ENCODE measurements at regions not wholly inside any gene's neighbourhood (a gene's known extent, or its start where the extent isn't known, plus 50 kb on each side); places are given as distances from the start of the nearest gene placed in this dataset.

- Histone ChIP-seq H2AFZ (ENCODE audit: low read length) (no peak overlapping the region), H4K20me1 (ENCODE audit: insufficient read depth, low read length) (no peaks in the 10 kb centered on the region), H3K79me2 (ENCODE audit: insufficient read depth, low read length) (no peaks in the 10 kb centered on the region), H3K9me3 (ENCODE audit: low read length) (no peaks in the 10 kb centered on the region), H3K4me3 (ENCODE audit: low read depth, low read length, poor library complexity, severe bottlenecking) (no peak overlapping the region), H3F3A (ENCODE audit: insufficient read depth, low read length) (no peaks in the 10 kb centered on the region), H3K9me2 (ENCODE audit: low read depth, low read length) (no peaks in the 10 kb centered on the region), H3K27me3 (ENCODE audit: insufficient read depth, low read length) (no peaks in the 10 kb centered on the region), H3K36me3 (ENCODE audit: insufficient read depth, low read length) (no peaks in the 10 kb centered on the region), H3K9ac (ENCODE audit: low read length) (no peak overlapping the region), H3K4me1 (ENCODE audit: insufficient read depth, low read length, severe bottlenecking) (no peaks in the 10 kb centered on the region), H3K27ac (ENCODE audit: low read depth, low read length, poor library complexity, severe bottlenecking) (no peak overlapping the region), H3K4me2 (ENCODE audit: low read length) (no peak overlapping the region)
- no peak for TF ChIP-seq EZH2 (IDR thresholded peaks at IDR 0.05; ENCODE audit: borderline replicate concordance, low read length)
- TF ChIP-seq CTCF (IDR thresholded peaks at IDR 0.05; ENCODE audit: low read length): no peak
Measured at GRCh38 chr2:19457809-19458208, 99.4 kb upstream of the OSR1 start.

- Histone ChIP-seq H4K20me1 (ENCODE audit: insufficient read depth, low read length) (no peaks in the 10 kb centered on the region), H3K4me2 (ENCODE audit: low read length) (no peak overlapping the region), H3K27ac (ENCODE audit: low read depth, low read length, poor library complexity, severe bottlenecking) (no peak overlapping the region), H3K36me3 (ENCODE audit: insufficient read depth, low read length) (no peaks in the 10 kb centered on the region), H3K79me2 (ENCODE audit: insufficient read depth, low read length) (no peaks in the 10 kb centered on the region), H3K9me2 (ENCODE audit: low read depth, low read length) (no peaks in the 10 kb centered on the region), H3K27me3 (ENCODE audit: insufficient read depth, low read length) (no peaks in the 10 kb centered on the region), H3K9me3 (ENCODE audit: low read length) (no peaks in the 10 kb centered on the region), H3K4me1 (ENCODE audit: insufficient read depth, low read length, severe bottlenecking) (no peaks in the 10 kb centered on the region), H3K9ac (ENCODE audit: low read length) (no peak overlapping the region), H2AFZ (ENCODE audit: low read length) (no peak overlapping the region), H3F3A (ENCODE audit: insufficient read depth, low read length) (no peaks in the 10 kb centered on the region), H3K4me3 (ENCODE audit: low read depth, low read length, poor library complexity, severe bottlenecking) (no peak overlapping the region)
- TF ChIP-seq EZH2 (IDR thresholded peaks at IDR 0.05; ENCODE audit: borderline replicate concordance, low read length) (no peak), CTCF (IDR thresholded peaks at IDR 0.05; ENCODE audit: low read length) (no peak)
Measured at GRCh38 chr2:19456705-19457309, 98.4 kb upstream of the OSR1 start.

- no peaks in the 10 kb centered on the region for H3K9me2 ChIP-seq (ENCODE audit: low read depth, low read length)
- no peaks in the 10 kb centered on the region for H4K20me1 ChIP-seq (ENCODE audit: insufficient read depth, low read length)
Measured at GRCh38 chr2:19454125-19454524, 95.7 kb upstream of the OSR1 start.

More at GRCh38 chr2:19454125-19454524, 95.7 kb upstream of the OSR1 start:
- H3K27me3 ChIP-seq (ENCODE audit: insufficient read depth, low read length): no peaks in the 10 kb centered on the region
- TF ChIP-seq CTCF (IDR thresholded peaks at IDR 0.05; ENCODE audit: low read length): no peak
- no peak for TF ChIP-seq EZH2 (IDR thresholded peaks at IDR 0.05; ENCODE audit: borderline replicate concordance, low read length)
- no peak overlapping the region for H3K27ac ChIP-seq (ENCODE audit: low read depth, low read length, poor library complexity, severe bottlenecking)
- H3K79me2 ChIP-seq (ENCODE audit: insufficient read depth, low read length): no peaks in the 10 kb centered on the region
- no peak overlapping the region for H2AFZ ChIP-seq (ENCODE audit: low read length)
- H3K4me3 ChIP-seq (ENCODE audit: low read depth, low read length, poor library complexity, severe bottlenecking): no peak overlapping the region
- no peaks in the 10 kb centered on the region for H3K4me1 ChIP-seq (ENCODE audit: insufficient read depth, low read length, severe bottlenecking)
- H3K36me3 ChIP-seq (ENCODE audit: insufficient read depth, low read length): no peaks in the 10 kb centered on the region
- no peak overlapping the region for H3K9ac ChIP-seq (ENCODE audit: low read length)
- no peaks in the 10 kb centered on the region for H3K9me3 ChIP-seq (ENCODE audit: low read length)
- H3F3A ChIP-seq (ENCODE audit: insufficient read depth, low read length): no peaks in the 10 kb centered on the region
- H3K4me2 ChIP-seq (ENCODE audit: low read length): no peak overlapping the region

Measured in OCI-LY1 (cell line).